K562 (cell line): ENCODE measurements at regions not wholly inside any gene's neighbourhood (a gene's known extent, or its start where the extent isn't known, plus 50 kb on each side); places are given as distances from the start of the nearest gene placed in this dataset.
"Not testable (repeated sequence)": the region's sequence is repeated elsewhere in the genome, so short reads cannot be mapped to it uniquely, and the experiment has no call there.

Experiments used
- ATAC-seq: fragments of 200-7000 bp; cut with Tn5 transposase; 3 replicates; pipeline ENCODE4 v1.9.1; 2020; ENCODE audit warnings: moderate library complexity
- BruUV-seq: library from RNA; stranded (reverse); fragments of 400-500 nt; replicated peaks from 2 replicates; lab custom pipeline; 2021; lab: Mats Ljungman, UMichigan
- CTCF ChIA-PET: fragments of 300-600 bp; formaldehyde crosslinking; extraction: SDS; loops from one replicate; lab custom pipeline; 2021; ENCODE audit warnings: low intra/inter-chr PET ratio; lab: Yijun Ruan, JAX
- POLR2A ChIA-PET: fragments of 300-600, 350-650 bp; sonication (Branson Sonifier 250); formaldehyde crosslinking; extraction: SDS; loops from one replicate; lab custom pipeline; 2021; ENCODE audit warnings: antibody characterized with exemption, inconsistent platforms; lab: Yijun Ruan, JAX
- DNase-seq, 4 experiments: peaks; one replicate each; pipeline versions ENCODE4 v3.0.0 to v3.0.0-alpha.2; 2011 to 2018; ENCODE audit warnings: low spot score in 3 of 4, mixed read lengths in 3 of 4; ENCODE audit errors: extremely low read depth in 1 of 4
- FAIRE-seq: peaks from 2 replicates; lab custom pipeline; 2011; peaks lifted over from hg19 to GRCh38; lab: Jason Lieb, UNC
- H2AFZ ChIP-seq: 2 replicates; pipeline ENCODE4 v1.6.0; 2011; ENCODE audit warnings: low read depth, low read length, control low read depth, inconsistent platforms
- H3K27ac ChIP-seq: fragments of 200-600 bp; 3 replicates; pipeline ENCODE4 v1.8.0; 2011; ENCODE audit warnings: low read depth, mild to moderate bottlenecking, control low read depth, inconsistent platforms, low read length, moderate library complexity, mixed read lengths; ENCODE audit errors: extremely low read depth
- H3K27me3 ChIP-seq, 2 experiments: fragments of 300-600 bp in 1 of 2; 2 replicates in 1 of 2; 3 replicates in 1 of 2; pipeline versions ENCODE4 v1.6.0 to v1.8.0; 2011; ENCODE audit warnings: inconsistent platforms in 2 of 2, low read length in 2 of 2, mild to moderate bottlenecking in 1 of 2, mixed read lengths in 1 of 2, moderate library complexity in 1 of 2; ENCODE audit not compliant: control insufficient read depth in 2 of 2, insufficient read depth in 2 of 2
- H3K36me3 ChIP-seq: fragments of 300-600 bp; 3 replicates; pipeline ENCODE4 v1.8.0; 2011; ENCODE audit warnings: mild to moderate bottlenecking, low read length, inconsistent platforms; ENCODE audit not compliant: control insufficient read depth, insufficient read depth
- H3K4me1 ChIP-seq, 2 experiments: fragments of 200-600 bp in 1 of 2; replicated peaks in 1 of 2; 2 replicates in 1 of 2; 3 replicates in 1 of 2; pipeline versions ENCODE4 v1.5.1 to v1.8.0; 2011; ENCODE audit warnings: inconsistent platforms in 2 of 2, low read length in 2 of 2, mild to moderate bottlenecking in 1 of 2, mixed read lengths in 1 of 2, moderate library complexity in 1 of 2; ENCODE audit not compliant: control insufficient read depth in 2 of 2, insufficient read depth in 2 of 2
- H3K4me2 ChIP-seq: 2 replicates; pipeline ENCODE4 v1.6.1; 2011; ENCODE audit warnings: low read length, control low read depth, inconsistent platforms, mixed read lengths; ENCODE audit not compliant: insufficient read depth
- H3K4me3 ChIP-seq: fragments of 200-600 bp; sonication (generic), shearing (Covaris generic); 2 replicates; pipeline ENCODE4 v1.5.1; 2016; ENCODE audit warnings: control low read depth, inconsistent platforms
- H3K79me2 ChIP-seq: fragments of 200-600 bp; 3 replicates; pipeline ENCODE4 v1.8.0; 2011; ENCODE audit warnings: low read length, inconsistent platforms; ENCODE audit not compliant: control insufficient read depth, insufficient read depth
- H3K9ac ChIP-seq, 2 experiments: 2 replicates each; pipeline versions ENCODE4 v1.6.0 to v1.6.1; 2011; ENCODE audit warnings: low read depth in 2 of 2, low read length in 2 of 2, control low read depth in 1 of 2, inconsistent platforms in 1 of 2, mild to moderate bottlenecking in 1 of 2, mixed read lengths in 1 of 2; ENCODE audit not compliant: insufficient read depth in 1 of 2
- H3K9me1 ChIP-seq: one replicate; pipeline ENCODE4 v1.6.0; 2011; ENCODE audit warnings: inconsistent platforms, mild to moderate bottlenecking, low read length, moderate library complexity; ENCODE audit not compliant: control insufficient read depth, insufficient read depth
- H3K9me3 ChIP-seq: replicated peaks from 2 replicates; pipeline ENCODE4 v1.5.1; 2011; ENCODE audit warnings: low read depth, low read length, inconsistent platforms; ENCODE audit not compliant: control insufficient read depth, insufficient read depth
- H4K20me1 ChIP-seq: replicated peaks from 2 replicates; pipeline ENCODE4 v1.6.1; 2011; ENCODE audit warnings: low read length, inconsistent platforms, mixed read lengths; ENCODE audit not compliant: control insufficient read depth, insufficient read depth
- WGBS: fragments of 100-300 bp; shearing (Covaris generic); methylation state at CpG from one replicate; pipeline ENCODE4 v1.1.6; 2016; ENCODE audit warnings: low coverage, mixed read lengths; ENCODE audit not compliant: insufficient coverage; ENCODE audit errors: missing lambda C conversion rate; 5-methylcytosine and 5-hydroxymethylcytosine counted together
- in situ Hi-C: fragments of 300-500 bp; cut with MboI; formaldehyde crosslinking; loops from 4 replicates; pipeline ENCODE4 v1.15.0; 2018; ENCODE audit warnings: inconsistent platforms, mixed read lengths
- intact Hi-C: fragments of 100-400 bp; cut with micrococcal nuclease; formaldehyde crosslinking; loops from 2 replicates; pipeline ENCODE4 v1.14.2; 2022

DNA sequence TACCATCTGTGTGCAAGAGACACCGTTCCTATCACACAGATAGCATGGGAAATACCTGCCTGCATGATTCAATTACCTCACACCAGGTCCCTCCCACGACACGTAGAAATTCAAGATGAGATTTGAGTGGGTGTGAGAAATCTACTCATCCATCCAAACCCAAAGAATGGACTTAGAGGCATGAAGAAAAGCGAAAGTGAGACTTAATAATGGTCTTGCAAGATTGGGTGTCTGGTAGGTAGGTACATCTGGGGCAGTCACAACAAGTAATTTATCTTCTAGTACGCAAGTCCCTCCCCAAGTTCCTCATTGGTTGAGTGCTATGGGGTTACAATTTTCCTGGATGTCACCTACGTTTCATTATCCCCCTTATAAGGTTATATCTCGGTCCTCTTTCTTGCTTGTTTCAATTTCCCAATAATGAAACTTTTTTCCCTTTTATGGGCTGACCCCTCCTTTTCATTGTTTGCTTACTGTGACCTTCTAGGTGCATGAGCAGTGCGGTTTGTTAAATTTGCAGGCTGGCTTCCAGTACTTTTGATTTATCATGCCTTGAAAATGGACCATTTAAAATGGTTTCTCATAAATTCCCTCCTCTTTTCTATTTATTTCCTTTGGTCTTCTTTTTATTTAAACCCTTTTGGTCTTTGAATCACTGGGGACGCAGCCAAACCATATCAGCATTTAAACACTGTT lies 63.1 kb upstream of the ZNF658 start:
- DNase-seq, H3K9me3 ChIP-seq, H3K27me3 ChIP-seq, H3K4me3 ChIP-seq, H3K27ac ChIP-seq, H3K9me1 ChIP-seq, ATAC-seq, BruUV-seq, H4K20me1 ChIP-seq, CTCF ChIA-PET, intact Hi-C loops, H3K79me2 ChIP-seq, H3K36me3 ChIP-seq, FAIRE-seq, H3K9ac ChIP-seq, in situ Hi-C loops, H2AFZ ChIP-seq, H3K4me2 ChIP-seq, POLR2A ChIA-PET, H3K4me1 ChIP-seq: not testable (repeated sequence)
- 0% methylated on average over 2 of the region's 9 CpGs for WGBS
